Heart right ventricle (tissue), 16 donors: ENCODE measurements at regions not wholly inside any gene's neighbourhood (a gene's known extent, or its start where the extent isn't known, plus 50 kb on each side); places are given as distances from the start of the nearest gene placed in this dataset.

Source experiments
- ATAC-seq, 8 donors: fragments of 200-7000 bp; cut with Tn5 transposase; one replicate each; pipeline ENCODE4 v1.9.1; 2020; ENCODE audit warnings: mild to moderate bottlenecking in 8 of 8, moderate library complexity in 8 of 8, moderate number of reproducible peaks in 1 of 8
- DNase-seq, 2 donors: peaks; one replicate each; pipeline ENCODE4 v3.0.0-alpha.2; 2020
- H3K27ac ChIP-seq, 10 donors: fragments of 200-600 bp; sonication (generic) in 2 of 10; one replicate each; pipeline versions ENCODE4 v1.5.0 to v1.8.0; 2020 to 2022; ENCODE audit warnings: mild to moderate bottlenecking in 3 of 10
- H3K27me3 ChIP-seq, 7 donors: fragments of 200-600 bp; one replicate each; pipeline ENCODE4 v1.8.0; 2021 to 2022; ENCODE audit warnings: mild to moderate bottlenecking in 2 of 7
- H3K36me3 ChIP-seq, 9 donors: fragments of 200-600 bp; sonication (generic) in 1 of 9; one replicate each; pipeline versions ENCODE4 v1.5.0 to v1.8.0; 2020 to 2022; ENCODE audit warnings: mild to moderate bottlenecking in 2 of 9
- H3K4me1 ChIP-seq, 9 donors: fragments of 200-600 bp; sonication (generic) in 1 of 9; one replicate each; pipeline versions ENCODE4 v1.5.0 to v1.8.0; 2020 to 2022; ENCODE audit warnings: mild to moderate bottlenecking in 4 of 9
- H3K4me3 ChIP-seq, 10 donors: fragments of 200-600 bp; sonication (generic) in 2 of 10; one replicate each; pipeline versions ENCODE4 v1.5.0 to v1.8.0; 2020 to 2022; ENCODE audit warnings: mild to moderate bottlenecking in 7 of 10, moderate library complexity in 2 of 10
- H3K9me3 ChIP-seq, 11 donors: fragments of 200-600 bp in 10 of 11; sonication (generic) in 2 of 11; one replicate each; pipeline versions ENCODE4 v1.5.0 to v1.8.0; 2013 to 2022; ENCODE audit warnings: mild to moderate bottlenecking in 2 of 11, control low read depth in 1 of 11, moderate library complexity in 1 of 11
- CTCF ChIP-seq, 9 donors: fragments of 200-600 bp; sonication (generic) in 2 of 9; IDR thresholded peaks; one replicate each; pipeline versions ENCODE4 v1.5.0 to v1.8.0; 2021 to 2022; ENCODE audit warnings: antibody characterized with exemption in 9 of 9, mild to moderate bottlenecking in 5 of 9, moderate library complexity in 1 of 9
- WGBS, 2 donors: extraction: QIAGEN DNeasy Blood & Tissue Kit; methylation state at CpG; one replicate each; pipeline ENCODE4 v1.1.7; 2013; ENCODE audit warnings: inconsistent platforms in 1 of 2; 5-methylcytosine and 5-hydroxymethylcytosine counted together
- intact Hi-C, 10 donors: fragments of 100-400 bp; cut with DNase I; formaldehyde crosslinking; loops; one replicate each; pipeline versions ENCODE4 v1.11.1 to v1.14.2; 2022
- donor health status: Arrhythmogenic right ventricular cardiomyopathy.
- donor health status: ischemic (EF 13 %, LVEDD 7.1; RV severe dilation, severe dysfunction).
- donor health status: healthy with polysubstance abuse.
- donor health status: DM: no; HTN: yes; CAD: no.
- donor health status: DM: no; HTN: no; CAD: no.
- donor health status: ischemic (EF 25% LVEDD 6.9; RV normal size, moderate dysfunction).
- donor health status: ischemic (EF 25% LVEDD 5.7; RV mildly dilated, moderate dysfunction).
- donor health status: healthy.
- donor health status: DM: yes; HTN: yes; CAD: no.
- donor health status: Ischemic cardiomyopathy.
- donor health status: ischemic (EF 35%, LVEDD 5.7; RV mildly dilated, moderate dysfunction).
- donor health status: nonischemic (EF 11% LVEDD 7.7; RV severe dilation, severe dysfunction).
- donor health status: DM: yes; HTN: yes; CAD: no.
- donor health status: PGD.
- donor health status: ischemic (EF 29% LVEDD 5.4; RV normal size, mild dysfunction).
- donor health status: nonischemic (EF 23%, LVEDD 6.1; RV moderate dilation, normal function).

DNA sequence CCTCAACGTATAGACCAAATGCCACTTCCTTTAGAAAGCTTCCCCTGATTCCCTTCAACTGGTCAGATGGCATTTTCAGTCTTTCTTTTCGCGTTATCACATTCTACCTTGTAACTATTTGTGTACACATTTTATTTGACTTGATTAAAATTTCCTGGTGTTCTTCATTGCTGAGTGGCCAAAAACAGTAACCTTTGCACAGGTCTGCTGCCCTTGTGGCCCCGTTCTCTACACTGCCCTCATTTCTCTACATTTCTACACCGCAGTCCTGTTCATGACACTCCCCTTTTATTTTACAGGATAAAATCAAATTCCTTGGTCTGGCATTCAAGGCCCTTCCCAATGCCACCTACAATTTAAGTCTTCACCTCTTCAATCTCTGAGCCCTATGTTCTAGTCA is 334.2 kb upstream of the SLC30A5 start:
- 94 to 96% methylated on average over 5 of the region's 5 CpGs for WGBS, 2 donors
- intact Hi-C loops, result no loop called here
- peaks cover 0 to 13% (median 0%) of the 10 kb centered on the region in 11 donors for H3K9me3 ChIP-seq
- no peak overlapping the region for H3K4me3 ChIP-seq
- ATAC-seq (no peak), DNase-seq (no peak)
- peaks cover 0 to 10% (median 0%) of the 10 kb centered on the region in 9 donors for H3K4me1 ChIP-seq
- H3K36me3 ChIP-seq, result no peaks in the 10 kb centered on the region
- no peaks in the 10 kb centered on the region for H3K27me3 ChIP-seq
- H3K27ac ChIP-seq, result no peak overlapping the region
- no peak for TF ChIP-seq CTCF (IDR thresholded peaks at IDR 0.05)

GRCh38 chr5:68762201-68762600 is 331.6 kb upstream of the SLC30A5 start:
- Histone ChIP-seq H3K4me1 (peaks cover 0 to 4% (median 0%) of the 10 kb centered on the region in 9 donors), H3K27ac (no peak overlapping the region), H3K4me3 (no peak overlapping the region), H3K36me3 (no peaks in the 10 kb centered on the region), H3K9me3 (peaks cover 0 to 10% (median 0%) of the 10 kb centered on the region in 11 donors), H3K27me3 (no peaks in the 10 kb centered on the region)
- TF ChIP-seq CTCF (IDR thresholded peaks at IDR 0.05), result no peak
- intact Hi-C loops, result no loop called here
- DNase-seq (no peak), ATAC-seq (no peak)
- WGBS, 2 donors, result 89 to 93% methylated on average over 2 of the region's 2 CpGs

- peaks cover 0 to 10% (median 0%) of the 10 kb centered on the region in 11 donors for H3K9me3 ChIP-seq
- intact Hi-C loops, result no loop called here
- no peak for TF ChIP-seq CTCF (IDR thresholded peaks at IDR 0.05)
- no peaks in the 10 kb centered on the region for H3K36me3 ChIP-seq
- ATAC-seq (no peak), DNase-seq (no peak)
- no peak overlapping the region for H3K27ac ChIP-seq
- H3K4me3 ChIP-seq, result no peak overlapping the region
- no peaks in the 10 kb centered on the region for H3K27me3 ChIP-seq
- WGBS, 2 donors, result 84 to 93% methylated on average over 4 of the region's 4 CpGs
- H3K4me1 ChIP-seq, result peaks cover 0 to 10% (median 0%) of the 10 kb centered on the region in 9 donors
Observed at GRCh38 chr5:68766952-68767464, 326.8 kb upstream of the SLC30A5 start.

DNA sequence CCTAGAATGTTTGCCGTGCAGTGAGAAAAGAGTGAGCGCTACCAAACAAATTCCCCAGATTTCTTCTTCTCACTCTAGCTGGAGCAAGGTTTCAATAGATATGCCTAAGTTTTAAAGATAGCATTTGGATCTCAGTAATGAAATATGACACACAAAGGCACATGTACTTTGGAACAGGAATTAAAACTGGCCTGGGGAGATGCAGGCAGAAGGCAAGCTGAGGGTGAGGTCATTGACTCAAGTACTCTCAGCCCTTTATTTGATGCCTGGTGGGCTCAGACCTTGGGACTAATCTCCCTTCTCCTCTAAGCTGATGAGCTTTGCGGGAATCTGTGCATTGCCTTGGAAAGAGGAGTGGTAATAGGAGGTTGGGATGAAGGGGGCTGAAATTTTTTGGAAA is 323.3 kb upstream of the SLC30A5 start:
- no peak overlapping the region for H3K27ac ChIP-seq
- H3K4me3 ChIP-seq, result no peak overlapping the region
- ATAC-seq (no peak), DNase-seq (no peak)
- H3K4me1 ChIP-seq, result peaks cover 0 to 10% (median 0%) of the 10 kb centered on the region in 9 donors
- no peaks in the 10 kb centered on the region for H3K27me3 ChIP-seq
- 87 to 88% methylated on average over 3 of the region's 3 CpGs for WGBS, 2 donors
- intact Hi-C loops, result no loop called here
- H3K9me3 ChIP-seq, result no peaks in the 10 kb centered on the region
- no peak for TF ChIP-seq CTCF (IDR thresholded peaks at IDR 0.05)
- H3K36me3 ChIP-seq, result no peaks in the 10 kb centered on the region
